Panc1 (cell line): ENCODE measurements at regions not wholly inside any gene's neighbourhood (a gene's known extent, or its start where the extent isn't known, plus 50 kb on each side); places are given as distances from the start of the nearest gene placed in this dataset.

Experiments used
- POLR2AphosphoS5 ChIP-seq: IDR thresholded peaks from 2 replicates; pipeline ENCODE4 v1.6.1; 2012; ENCODE audit warnings: mild to moderate bottlenecking, low read depth, low read length, moderate library complexity
- SIN3A ChIP-seq: IDR thresholded peaks from 2 replicates; pipeline ENCODE4 v1.6.1; 2012; ENCODE audit warnings: low read depth, mild to moderate bottlenecking, low read length, moderate library complexity, borderline replicate concordance; ENCODE audit not compliant: insufficient read depth
- TCF7L2 ChIP-seq: IDR thresholded peaks from 2 replicates; pipeline ENCODE4 v1.6.1; 2011; ENCODE audit warnings: mild to moderate bottlenecking, low read depth, low read length, inconsistent platforms
- TF ChIP-seq, protein P1 (sequence below): fragments of 450-650 bp; IDR thresholded peaks from 2 replicates; pipeline ENCODE4 v1.5.1; 2017; ENCODE audit warnings: mild to moderate bottlenecking
- TF ChIP-seq, protein P2 (sequence below), 2 experiments: IDR thresholded peaks; 2 replicates each; pipeline ENCODE4 v1.6.1; 2011 to 2012; ENCODE audit warnings: low read depth in 2 of 2, control low read depth in 1 of 2, low read length in 1 of 2, mild to moderate bottlenecking in 1 of 2, moderate library complexity in 1 of 2; ENCODE audit not compliant: insufficient read depth in 1 of 2

DNA sequence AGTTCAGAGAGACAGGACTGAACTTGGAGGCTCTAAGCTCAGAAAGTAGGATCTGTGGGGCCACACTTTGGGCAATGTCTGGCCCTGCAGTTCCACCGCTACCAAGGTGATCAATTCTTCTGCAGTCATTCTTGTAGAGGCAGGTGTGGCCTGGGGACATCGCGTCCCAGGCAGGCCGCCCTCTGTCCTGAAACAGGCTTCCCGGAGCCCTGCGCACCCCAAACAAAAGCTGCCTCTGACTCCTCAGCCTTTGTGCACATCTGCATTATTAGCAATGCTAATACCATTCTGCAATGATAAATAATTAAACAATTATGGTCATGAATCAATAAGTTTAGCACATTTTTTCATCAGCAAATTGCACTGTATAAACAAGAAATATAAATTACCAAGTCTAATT is 160.2 kb downstream of the URI1 start:
- TF ChIP-seq SIN3A (no peak), POLR2AphosphoS5 (no peak), TCF7L2 (no peak)
- TF ChIP-seq, protein P1, sequence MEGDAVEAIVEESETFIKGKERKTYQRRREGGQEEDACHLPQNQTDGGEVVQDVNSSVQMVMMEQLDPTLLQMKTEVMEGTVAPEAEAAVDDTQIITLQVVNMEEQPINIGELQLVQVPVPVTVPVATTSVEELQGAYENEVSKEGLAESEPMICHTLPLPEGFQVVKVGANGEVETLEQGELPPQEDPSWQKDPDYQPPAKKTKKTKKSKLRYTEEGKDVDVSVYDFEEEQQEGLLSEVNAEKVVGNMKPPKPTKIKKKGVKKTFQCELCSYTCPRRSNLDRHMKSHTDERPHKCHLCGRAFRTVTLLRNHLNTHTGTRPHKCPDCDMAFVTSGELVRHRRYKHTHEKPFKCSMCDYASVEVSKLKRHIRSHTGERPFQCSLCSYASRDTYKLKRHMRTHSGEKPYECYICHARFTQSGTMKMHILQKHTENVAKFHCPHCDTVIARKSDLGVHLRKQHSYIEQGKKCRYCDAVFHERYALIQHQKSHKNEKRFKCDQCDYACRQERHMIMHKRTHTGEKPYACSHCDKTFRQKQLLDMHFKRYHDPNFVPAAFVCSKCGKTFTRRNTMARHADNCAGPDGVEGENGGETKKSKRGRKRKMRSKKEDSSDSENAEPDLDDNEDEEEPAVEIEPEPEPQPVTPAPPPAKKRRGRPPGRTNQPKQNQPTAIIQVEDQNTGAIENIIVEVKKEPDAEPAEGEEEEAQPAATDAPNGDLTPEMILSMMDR = no peak
- TF ChIP-seq, protein P2, sequence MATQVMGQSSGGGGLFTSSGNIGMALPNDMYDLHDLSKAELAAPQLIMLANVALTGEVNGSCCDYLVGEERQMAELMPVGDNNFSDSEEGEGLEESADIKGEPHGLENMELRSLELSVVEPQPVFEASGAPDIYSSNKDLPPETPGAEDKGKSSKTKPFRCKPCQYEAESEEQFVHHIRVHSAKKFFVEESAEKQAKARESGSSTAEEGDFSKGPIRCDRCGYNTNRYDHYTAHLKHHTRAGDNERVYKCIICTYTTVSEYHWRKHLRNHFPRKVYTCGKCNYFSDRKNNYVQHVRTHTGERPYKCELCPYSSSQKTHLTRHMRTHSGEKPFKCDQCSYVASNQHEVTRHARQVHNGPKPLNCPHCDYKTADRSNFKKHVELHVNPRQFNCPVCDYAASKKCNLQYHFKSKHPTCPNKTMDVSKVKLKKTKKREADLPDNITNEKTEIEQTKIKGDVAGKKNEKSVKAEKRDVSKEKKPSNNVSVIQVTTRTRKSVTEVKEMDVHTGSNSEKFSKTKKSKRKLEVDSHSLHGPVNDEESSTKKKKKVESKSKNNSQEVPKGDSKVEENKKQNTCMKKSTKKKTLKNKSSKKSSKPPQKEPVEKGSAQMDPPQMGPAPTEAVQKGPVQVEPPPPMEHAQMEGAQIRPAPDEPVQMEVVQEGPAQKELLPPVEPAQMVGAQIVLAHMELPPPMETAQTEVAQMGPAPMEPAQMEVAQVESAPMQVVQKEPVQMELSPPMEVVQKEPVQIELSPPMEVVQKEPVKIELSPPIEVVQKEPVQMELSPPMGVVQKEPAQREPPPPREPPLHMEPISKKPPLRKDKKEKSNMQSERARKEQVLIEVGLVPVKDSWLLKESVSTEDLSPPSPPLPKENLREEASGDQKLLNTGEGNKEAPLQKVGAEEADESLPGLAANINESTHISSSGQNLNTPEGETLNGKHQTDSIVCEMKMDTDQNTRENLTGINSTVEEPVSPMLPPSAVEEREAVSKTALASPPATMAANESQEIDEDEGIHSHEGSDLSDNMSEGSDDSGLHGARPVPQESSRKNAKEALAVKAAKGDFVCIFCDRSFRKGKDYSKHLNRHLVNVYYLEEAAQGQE (IDR thresholded peaks at IDR 0.05; ENCODE audit: insufficient read depth in 1 of 2, low read depth in 2 of 2, low read length in 1 of 2) = no peak
